ENCODE measurements at regions not wholly inside any gene's neighbourhood (a gene's known extent, or its start where the extent isn't known, plus 50 kb on each side); places are given as distances from the start of the nearest gene placed in this dataset.

GRCh38 chr9:16025627-16026026 is 472.8 kb downstream of the CCDC171 start:
- no peak overlapping the region for H3K4me3 ChIP-seq
- no peak overlapping the region for H3K4me2 ChIP-seq
- no peaks in the 10 kb centered on the region for H3K9me3 ChIP-seq
- WGBS (ENCODE audit: missing lambda C conversion rate) = 62% methylated on average over 2 of the region's 2 CpGs
- TF ChIP-seq EHF (CRISPR knock-in tag; IDR thresholded peaks at IDR 0.05) (no peak), FOSL2 (IDR thresholded peaks at IDR 0.05) (no peak), FOSL2 (CRISPR knock-in tag; IDR thresholded peaks at IDR 0.05) (no peak), CTCF (IDR thresholded peaks at IDR 0.05) (no peak), TFCP2L1 (CRISPR knock-in tag; IDR thresholded peaks at IDR 0.05) (no peak), KDM1A (IDR thresholded peaks at IDR 0.05; ENCODE audit: low read depth) (no peak)
- ChIA-PET CTCF (interaction anchor here (0.6 kb wide), 1 partner anchor 71 kb away, joined by 3 read pairs; no protein-coding TSS in a partner anchor), POLR2A (no interaction called here)
- DNase-seq (ENCODE audit: low read depth in 1 of 2, low spot score in 1 of 2) = no peak
- no peak overlapping the region for H3K27ac ChIP-seq
- FAIRE-seq = no peak
- ATAC-seq = no peak
- H3K4me1 ChIP-seq = no peaks in the 10 kb centered on the region

GRCh38 chr9:16026886-16027285 is 474.0 kb downstream of the CCDC171 start:
- FAIRE-seq = no peak
- H3K4me3 ChIP-seq = no peak overlapping the region
- H3K9me3 ChIP-seq = no peaks in the 10 kb centered on the region
- no peak for DNase-seq (ENCODE audit: low read depth in 1 of 2, low spot score in 1 of 2)
- no peaks in the 10 kb centered on the region for H3K4me1 ChIP-seq
- ChIA-PET POLR2A (no interaction called here), CTCF (no interaction called here)
- no peak overlapping the region for H3K27ac ChIP-seq
- 74% methylated on average over 2 of the region's 2 CpGs for WGBS (ENCODE audit: missing lambda C conversion rate)
- no peak overlapping the region for H3K4me2 ChIP-seq
- no peak for ATAC-seq
- TF ChIP-seq BCL3 (IDR thresholded peaks at IDR 0.05) (no peak), ZNF302 (CRISPR knock-in tag; IDR thresholded peaks at IDR 0.05) (no peak), TP53 (CRISPR knock-in tag; IDR thresholded peaks at IDR 0.05) (no peak), NR3C1 (IDR thresholded peaks at IDR 0.05) (no peak), NPAS2 (CRISPR knock-in tag; IDR thresholded peaks at IDR 0.05; ENCODE audit: borderline replicate concordance) (no peak), HOXB5 (CRISPR knock-in tag; IDR thresholded peaks at IDR 0.05) (no peak), CEBPB (IDR thresholded peaks at IDR 0.05) (no peak), USF2 (IDR thresholded peaks at IDR 0.05) (no peak), CTCF (IDR thresholded peaks at IDR 0.05) (no peak), KDM1A (IDR thresholded peaks at IDR 0.05; ENCODE audit: low read depth) (no peak), FOSB (CRISPR knock-in tag; IDR thresholded peaks at IDR 0.05) (no peak), RCOR1 (IDR thresholded peaks at IDR 0.05; ENCODE audit: low read depth, low read length) (no peak), JUN (IDR thresholded peaks at IDR 0.05) (no peak), ZFP36 (IDR thresholded peaks at IDR 0.05; ENCODE audit: borderline replicate concordance, partially characterized antibody) (no peak), ZSCAN20 (CRISPR knock-in tag; IDR thresholded peaks at IDR 0.05) (no peak), MAX (IDR thresholded peaks at IDR 0.05) (no peak)
